HepG2 (cell line): ENCODE measurements at regions not wholly inside any gene's neighbourhood (a gene's known extent, or its start where the extent isn't known, plus 50 kb on each side); places are given as distances from the start of the nearest gene placed in this dataset.
A peak's percentile ranks its signal among the peaks of the same experiment; 100 is the strongest.

Experiments used
- ATAC-seq: fragments of 200-7000 bp; cut with Tn5 transposase; 3 replicates; pipeline ENCODE4 v1.9.1; 2020; ENCODE audit warnings: mild to moderate bottlenecking, moderate library complexity
- BruUV-seq: library from RNA; stranded (reverse); fragments of 400-500 nt; replicated peaks from 2 replicates; lab custom pipeline; 2021; lab: Mats Ljungman, UMichigan
- CTCF ChIA-PET: fragments of 300-600 bp; formaldehyde crosslinking; extraction: SDS; loops from one replicate; lab custom pipeline; 2021; ENCODE audit warnings: low total read pairs, inconsistent platforms, low intra/inter-chr PET ratio; lab: Yijun Ruan, JAX
- POLR2A ChIA-PET: fragments of 350-600 bp; sonication (Branson Sonifier 250); formaldehyde crosslinking; loops from one replicate; lab custom pipeline; 2020; ENCODE audit warnings: antibody characterized with exemption, inconsistent platforms; lab: Yijun Ruan, JAX
- DNase-seq: peaks from one replicate; pipeline ENCODE4 v3.0.0-alpha.2; 2015; ENCODE audit warnings: low spot score
- FAIRE-seq: peaks from 3 replicates; lab custom pipeline; 2011; peaks lifted over from hg19 to GRCh38; lab: Jason Lieb, UNC
- H2AFZ ChIP-seq: one replicate; pipeline ENCODE4 v1.6.1; 2011; ENCODE audit warnings: low read length, inconsistent platforms
- H3K27ac ChIP-seq: fragments of 300-600 bp; 3 replicates; pipeline ENCODE4 v1.8.0; 2011; ENCODE audit warnings: mixed run types, mild to moderate bottlenecking, mixed read lengths, low read length, inconsistent platforms; ENCODE audit not compliant: insufficient read depth; ENCODE audit errors: extremely low read length
- H3K27me3 ChIP-seq, 2 experiments: fragments of 200-600 bp in 1 of 2; 2 replicates in 1 of 2; 3 replicates in 1 of 2; pipeline versions ENCODE4 v1.6.0 to v1.8.0; 2011; ENCODE audit warnings: low read length in 2 of 2, mild to moderate bottlenecking in 2 of 2, moderate library complexity in 2 of 2, inconsistent platforms in 1 of 2; ENCODE audit not compliant: insufficient read depth in 2 of 2, control insufficient read depth in 1 of 2
- H3K36me3 ChIP-seq, 2 experiments: fragments of 200-600 bp in 1 of 2; replicated peaks in 1 of 2; 2 replicates in 1 of 2; 3 replicates in 1 of 2; pipeline versions ENCODE4 v1.5.1 to v1.8.0; 2011; ENCODE audit warnings: low read length in 2 of 2, inconsistent platforms in 1 of 2; ENCODE audit not compliant: insufficient read depth in 2 of 2, control insufficient read depth in 1 of 2
- H3K4me1 ChIP-seq: 2 replicates; pipeline ENCODE4 v1.5.1; 2012; ENCODE audit warnings: low read length, inconsistent platforms; ENCODE audit not compliant: insufficient read depth
- H3K4me2 ChIP-seq: 2 replicates; pipeline ENCODE4 v1.6.0; 2011; ENCODE audit warnings: low read depth, low read length, inconsistent platforms
- H3K4me3 ChIP-seq, 3 experiments: fragments of 200-600 bp in 1 of 3; sonication (generic), shearing (Covaris generic) in 1 of 3; replicated peaks in 1 of 3; 2 replicates each; pipeline ENCODE4 v1.5.1; 2011 to 2016; ENCODE audit warnings: low read length in 3 of 3, inconsistent platforms in 2 of 3, low read depth in 2 of 3, mild to moderate bottlenecking in 2 of 3, control low read depth in 1 of 3, mixed read lengths in 1 of 3; ENCODE audit not compliant: insufficient read depth in 1 of 3
- H3K79me2 ChIP-seq: one replicate; pipeline ENCODE4 v1.6.1; 2011; ENCODE audit warnings: low read length, inconsistent platforms; ENCODE audit not compliant: insufficient read depth
- H3K9ac ChIP-seq: 2 replicates; pipeline ENCODE4 v1.6.0; 2011; ENCODE audit warnings: mild to moderate bottlenecking, low read depth, low read length, inconsistent platforms; ENCODE audit not compliant: insufficient read depth
- H3K9me3 ChIP-seq: 2 replicates; pipeline ENCODE4 v1.5.1; 2012; ENCODE audit warnings: mild to moderate bottlenecking, low read length
- H4K20me1 ChIP-seq: 2 replicates; pipeline ENCODE4 v1.6.0; 2011; ENCODE audit warnings: inconsistent platforms, mild to moderate bottlenecking, low read length, moderate library complexity; ENCODE audit not compliant: insufficient read depth
- BCL6 ChIP-seq: IDR thresholded peaks from 2 replicates; pipeline ENCODE4 v1.6.1; 2016; ENCODE audit warnings: missing genetic modification reagents, missing compliant biosample characterization
- BORCS8-MEF2B ChIP-seq: sonication (generic); formaldehyde crosslinking; IDR thresholded peaks from 2 replicates; pipeline ENCODE4 v1.8.0; 2022; ENCODE audit warnings: mild to moderate bottlenecking, missing genetic modification reagents
- MAFF ChIP-seq: IDR thresholded peaks from 2 replicates; pipeline ENCODE4 v1.6.1; 2011; ENCODE audit warnings: low read depth, low read length, improper control_type of control experiment
- MAFK ChIP-seq, 2 experiments: IDR thresholded peaks in 1 of 2; conservative IDR thresholded peaks in 1 of 2; 2 replicates each; pipeline ENCODE4 v1.6.1; 2011; ENCODE audit warnings: improper control_type of control experiment in 2 of 2, low read length in 2 of 2
- MEIS2 ChIP-seq: sonication (generic); formaldehyde crosslinking; IDR thresholded peaks from 2 replicates; pipeline ENCODE4 v1.9.0; 2021; ENCODE audit warnings: mild to moderate bottlenecking, missing genetic modification reagents
- NR2F6 ChIP-seq, 2 experiments: IDR thresholded peaks; 2 replicates each; pipeline ENCODE4 v1.6.1; 2016; ENCODE audit warnings: antibody characterized with exemption in 1 of 2, mild to moderate bottlenecking in 1 of 2
- RCOR2 ChIP-seq: IDR thresholded peaks from 2 replicates; pipeline ENCODE4 v1.6.1; 2016; ENCODE audit warnings: missing biosample characterization, missing genetic modification reagents
- RFX5 ChIP-seq: IDR thresholded peaks from 2 replicates; pipeline ENCODE4 v1.6.1; 2011; ENCODE audit warnings: low read depth, low read length, improper control_type of control experiment
- ZMYM3 ChIP-seq: sonication (generic); formaldehyde crosslinking; IDR thresholded peaks from 2 replicates; pipeline ENCODE4 v1.5.1; 2020; ENCODE audit warnings: mild to moderate bottlenecking, missing genetic modification reagents
- ZNF263 ChIP-seq: sonication (generic); formaldehyde crosslinking; IDR thresholded peaks from 2 replicates; pipeline ENCODE4 v1.4.0; 2020; ENCODE audit warnings: missing genetic modification reagents
- ZNF563 ChIP-seq: sonication (generic); formaldehyde crosslinking; IDR thresholded peaks from 2 replicates; pipeline ENCODE4 v1.8.0; 2022; ENCODE audit warnings: mild to moderate bottlenecking, moderate library complexity, missing genetic modification reagents
- ZNF660 ChIP-seq: sonication (generic); formaldehyde crosslinking; IDR thresholded peaks from 2 replicates; pipeline ENCODE4 v1.5.1; 2020; ENCODE audit warnings: mild to moderate bottlenecking, low read depth, missing genetic modification reagents, borderline replicate concordance
- ZNF883 ChIP-seq: sonication (generic); formaldehyde crosslinking; IDR thresholded peaks from 2 replicates; pipeline ENCODE4 v1.5.1; 2020; ENCODE audit warnings: mild to moderate bottlenecking, missing genetic modification reagents; ENCODE audit errors: not compliant biosample characterization
- WGBS: methylation state at CpG from one replicate; pipeline ENCODE4 v1.1.6; 2017; ENCODE audit warnings: low lambda C conversion rate; 5-methylcytosine and 5-hydroxymethylcytosine counted together
- in situ Hi-C: cut with HindIII; loops from 2 replicates; pipeline ENCODE4 v1.10.0; 2017; ENCODE audit warnings: low pct_unique_long_range_greater_than_20kb; ENCODE audit not compliant: extremely low pct_ligation_motif_present
- intact Hi-C: fragments of 100-400 bp; cut with micrococcal nuclease; formaldehyde crosslinking; loops from one replicate; pipeline ENCODE4 v1.10.0; 2022; ENCODE audit not compliant: unreplicated experiment

DNA sequence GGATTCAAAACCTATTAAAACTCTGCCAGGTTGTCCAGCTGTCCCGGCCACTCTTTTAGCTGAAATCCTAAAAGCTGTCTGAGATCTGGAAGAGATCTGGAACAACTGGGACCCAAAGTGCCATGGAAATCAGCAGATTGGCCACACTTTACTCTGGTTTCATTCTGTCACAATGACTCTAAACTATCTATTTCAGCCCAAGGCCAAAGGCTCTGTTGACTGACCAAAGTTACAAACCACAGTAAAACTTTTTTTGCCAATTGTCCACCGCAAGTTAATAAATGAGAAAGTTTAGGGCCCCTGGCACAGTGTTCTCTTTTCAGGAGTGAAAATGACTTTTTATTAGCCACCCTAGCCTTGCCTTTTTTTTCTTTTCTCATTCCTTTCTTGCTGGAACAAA lies 113.4 kb upstream of the CPM start (continued):
- no peak for TF ChIP-seq BORCS8-MEF2B
- TF ChIP-seq MEIS2: no peak
- peak; percentile 56; the same call in 1 of the 2 replicates for TF ChIP-seq RCOR2
- no peak for TF ChIP-seq ZNF660 (CRISPR knock-in tag)
- peak; percentile 59 for TF ChIP-seq NR2F6 (IDR thresholded peaks at IDR 0.05)
- 0 out of 2 replicates have a peak, but pooled peaks have one; percentile 55 for TF ChIP-seq NR2F6 (CRISPR knock-in tag; IDR thresholded peaks at IDR 0.05)
- peak; percentile 36; the same call in 1 of the 2 replicates for TF ChIP-seq ZMYM3
- TF ChIP-seq ZNF883 (CRISPR knock-in tag): no peak
- no peak for TF ChIP-seq ZNF563
- TF ChIP-seq BCL6 (CRISPR knock-in tag): peak; percentile 69

- Histone ChIP-seq H3K4me1 (peaks cover 68% of the 10 kb centered on the region), H3K9me3 (no peaks in the 10 kb centered on the region), H3K4me3 (no peak overlapping the region), H3K36me3 (no peaks in the 10 kb centered on the region), H3K79me2 (no peaks in the 10 kb centered on the region), H3K9ac (no peak overlapping the region), H3K27ac (peak overlapping the region; percentile 71), H3K4me2 (peak overlapping the region; percentile 40), H3K27me3 (no peaks in the 10 kb centered on the region), H2AFZ (no peak overlapping the region), H4K20me1 (no peaks in the 10 kb centered on the region)
- FAIRE-seq: no peak
- ChIA-PET POLR2A (no interaction called here), CTCF (no interaction called here)
- WGBS: 67% methylated on average over 3 of the region's 3 CpGs
- TF ChIP-seq RFX5 (no peak), ZNF263 (CRISPR knock-in tag) (0 out of 2 replicates have a peak, but pooled peaks have one; percentile 28), MAFF (peak; percentile 63), MAFK (conservative IDR thresholded peaks at IDR 0.05 in 1 of 2, IDR thresholded peaks at IDR 0.05 in 1 of 2; ENCODE audit: low read length in 2 of 2) (peak; percentile 61 to 73)
- DNase-seq: no peak
- ATAC-seq: no peak
- intact Hi-C loops: no loop called here
- BruUV-seq: no TSS peak
- in situ Hi-C loops: no loop called here
Observed at GRCh38 chr12:69046920-69047319, 113.9 kb upstream of the CPM start.
